8988T (cell line): ENCODE measurements at regions not wholly inside any gene's neighbourhood (a gene's known extent, or its start where the extent isn't known, plus 50 kb on each side); places are given as distances from the start of the nearest gene placed in this dataset.
"Not testable (repeated sequence)": the region's sequence is repeated elsewhere in the genome, so short reads cannot be mapped to it uniquely, and the experiment has no call there.

Source experiments
- DNase-seq: peaks from one replicate; pipeline ENCODE4 v3.0.0; 2011

DNA sequence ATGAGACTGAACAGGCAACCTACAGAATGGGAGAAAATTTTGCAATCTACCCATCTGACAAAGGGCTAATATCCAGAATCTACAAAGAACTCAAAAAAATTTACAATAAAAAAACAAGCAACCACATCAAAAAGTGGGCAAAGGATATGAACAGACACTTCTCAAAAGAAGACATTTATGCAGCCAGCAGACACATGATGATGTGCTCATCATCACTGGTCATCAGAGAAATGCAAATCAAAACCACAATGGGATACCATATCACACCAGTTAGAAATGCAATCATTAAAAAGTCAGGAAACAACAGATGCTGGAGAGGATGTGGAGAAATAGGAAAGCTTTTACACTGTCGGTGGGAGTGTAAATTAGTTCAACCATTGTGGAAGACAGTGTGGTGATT is 51.7 kb upstream of the PAXBP1 start:
- DNase-seq = not testable (repeated sequence)

DNA sequence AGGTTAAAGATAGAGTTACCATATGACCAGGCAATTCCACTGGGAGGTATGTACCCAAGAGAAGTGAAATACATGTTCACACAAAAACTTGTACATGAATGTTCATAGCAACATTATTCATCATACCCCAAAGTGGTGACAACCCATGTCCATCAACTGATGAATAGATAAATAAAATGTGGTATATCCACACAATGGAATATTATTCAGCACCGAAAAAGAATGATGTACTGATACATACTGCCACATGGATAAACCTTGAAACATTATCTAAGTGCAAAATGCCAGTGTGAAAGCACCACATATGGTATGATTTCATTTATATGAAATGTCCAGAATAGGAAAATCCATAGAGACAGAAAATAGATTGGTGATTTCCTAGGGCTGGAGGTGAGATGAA is 53.4 kb upstream of the PAXBP1 start:
- no peak for DNase-seq

DNA sequence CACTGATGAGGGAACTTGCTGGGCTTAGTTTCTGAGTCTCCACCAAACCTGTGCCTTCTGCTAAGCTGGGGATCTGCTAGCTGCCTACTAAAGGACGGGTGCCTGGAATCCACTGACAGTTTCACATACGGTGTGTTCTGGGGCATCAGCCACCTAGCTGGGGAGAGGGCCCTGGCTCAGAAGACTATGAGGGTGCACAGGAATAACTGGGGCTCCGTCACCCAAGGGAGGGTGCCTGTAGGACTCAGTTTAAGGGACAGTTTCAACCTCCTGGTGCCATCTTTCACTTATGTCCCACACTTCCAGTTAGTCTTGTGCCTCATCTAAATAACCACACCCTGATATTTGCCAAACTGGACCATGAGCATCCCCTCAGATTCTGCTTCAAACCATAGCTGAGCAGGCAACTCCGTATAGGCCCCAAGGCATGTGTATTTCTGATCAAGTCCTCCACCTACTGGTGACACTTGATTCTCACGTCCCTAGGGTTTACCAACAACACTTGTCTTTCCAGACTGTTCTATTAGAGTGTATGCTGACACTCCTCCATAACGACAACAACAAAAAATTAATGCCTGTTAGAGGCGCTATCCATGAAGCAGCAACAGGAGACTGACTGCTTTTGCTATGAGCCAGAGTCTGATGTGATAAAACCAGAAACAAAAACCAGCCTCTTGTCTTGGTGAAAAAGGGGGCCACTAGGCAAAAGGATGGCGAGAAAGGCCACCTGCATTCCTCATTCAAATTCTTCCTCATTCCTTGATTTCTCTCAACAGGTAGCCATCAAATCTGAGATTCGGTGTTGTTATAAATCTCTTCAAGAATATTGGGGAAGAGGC is 55.0 kb upstream of the PAXBP1 start:
- DNase-seq = peak; percentile 18

DNA sequence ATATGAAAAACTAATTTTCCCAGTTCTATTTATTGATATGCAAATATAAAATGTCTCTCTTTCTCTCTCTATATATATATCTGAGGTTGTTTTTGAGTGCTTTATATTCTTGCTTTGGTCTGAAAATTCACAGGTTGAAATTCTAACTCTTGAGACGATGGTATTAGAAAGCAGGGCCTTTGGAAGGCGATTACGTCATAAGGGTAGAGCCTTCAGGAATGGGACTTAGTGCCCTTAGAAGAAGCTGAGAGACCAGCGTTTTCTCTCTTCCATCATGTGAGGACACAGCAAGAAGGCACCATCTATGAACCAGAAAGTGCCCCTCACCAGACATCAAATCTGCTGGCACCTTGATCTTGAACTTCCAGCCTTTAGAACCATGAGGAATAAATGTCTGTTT is 57.4 kb upstream of the PAXBP1 start:
- DNase-seq = no peak

DNA sequence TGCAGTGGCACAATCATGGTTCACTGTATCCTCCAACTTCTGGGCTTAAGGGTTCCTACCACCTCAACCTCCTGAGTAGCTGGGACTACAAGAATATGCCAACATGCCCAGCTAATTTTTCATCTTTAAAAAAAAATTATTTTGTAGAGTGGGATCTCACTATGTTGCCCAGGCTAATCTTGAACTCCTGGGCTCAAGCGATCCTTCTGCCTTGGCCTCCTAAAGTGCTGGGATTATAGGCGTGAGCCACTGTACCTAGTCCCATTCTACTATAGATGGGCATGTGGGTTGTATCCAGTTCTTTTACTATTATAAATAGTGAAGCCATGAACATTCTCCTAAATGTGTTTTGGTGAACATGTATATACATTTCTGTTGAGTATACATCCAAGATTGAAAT is 57.9 kb upstream of the PAXBP1 start:
- DNase-seq = no peak

DNA sequence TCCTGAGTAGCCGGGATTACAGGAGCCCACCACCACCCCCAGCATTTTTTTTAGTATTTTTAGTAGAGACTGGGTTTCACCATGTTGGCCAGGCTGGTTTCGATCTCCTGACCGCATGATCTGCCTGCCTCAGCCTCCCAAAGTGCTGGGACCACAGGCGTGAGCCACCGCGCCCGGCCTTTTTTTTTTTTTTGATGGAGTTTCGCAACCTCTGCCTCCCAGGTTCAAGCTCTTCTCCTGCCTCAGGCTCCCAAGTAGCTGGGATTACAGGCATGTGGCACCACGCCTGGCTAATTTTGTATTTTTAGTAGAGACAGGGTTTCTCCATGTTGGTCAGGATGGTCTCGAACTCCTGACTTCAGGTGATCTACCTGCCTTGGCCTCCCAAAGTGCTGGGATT is 60.2 kb upstream of the PAXBP1 start:
- not testable (repeated sequence) for DNase-seq

DNA sequence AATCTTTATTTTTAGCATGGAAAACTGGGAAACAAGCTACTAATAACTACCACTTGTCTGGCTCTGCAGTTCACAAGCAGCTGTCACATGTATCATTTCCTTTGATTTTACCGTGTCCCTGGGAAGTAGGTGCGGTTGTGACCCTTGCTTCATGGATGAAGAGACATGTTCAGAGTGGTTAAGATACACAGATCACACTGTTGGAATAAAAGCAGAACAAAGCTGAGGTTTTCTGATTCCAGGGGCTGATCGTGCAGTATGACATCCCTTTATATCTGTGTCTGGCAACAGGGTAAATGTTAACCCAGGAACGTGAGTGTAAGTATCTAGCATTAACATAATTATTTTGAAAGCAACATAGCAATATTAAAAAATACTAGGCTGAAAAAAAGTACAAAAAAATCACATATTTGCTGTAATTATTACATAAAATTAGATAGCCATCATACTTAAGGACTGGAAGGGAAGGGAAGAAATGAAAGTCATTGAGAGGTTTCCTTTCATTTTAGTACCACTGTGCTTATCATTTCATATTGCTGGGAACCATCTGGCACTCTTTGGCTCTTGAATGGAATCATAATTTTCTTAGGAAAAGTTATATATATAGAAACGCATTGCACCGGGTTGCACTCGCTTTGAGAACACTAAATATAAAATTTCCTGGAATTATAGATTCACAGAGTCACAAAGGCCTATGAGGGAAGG is 62.8 kb upstream of the PAXBP1 start:
- no peak for DNase-seq

DNA sequence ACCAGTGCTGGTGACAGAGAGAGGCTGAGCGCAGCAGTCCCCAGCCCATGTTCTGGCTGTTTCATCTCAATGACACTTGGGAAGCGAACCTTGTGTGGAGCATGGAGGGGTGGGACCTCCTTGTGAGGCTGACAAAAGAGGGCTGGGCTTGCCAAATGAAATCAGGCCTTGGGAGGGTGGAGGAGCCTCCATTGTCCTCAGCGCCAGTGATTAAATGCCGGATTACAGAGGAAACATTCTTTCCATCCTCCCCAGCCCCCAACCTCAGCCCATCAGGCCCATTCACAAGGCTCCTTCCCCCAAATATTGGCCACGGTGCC is 63.3 kb upstream of the PAXBP1 start:
- no peak for DNase-seq

DNA sequence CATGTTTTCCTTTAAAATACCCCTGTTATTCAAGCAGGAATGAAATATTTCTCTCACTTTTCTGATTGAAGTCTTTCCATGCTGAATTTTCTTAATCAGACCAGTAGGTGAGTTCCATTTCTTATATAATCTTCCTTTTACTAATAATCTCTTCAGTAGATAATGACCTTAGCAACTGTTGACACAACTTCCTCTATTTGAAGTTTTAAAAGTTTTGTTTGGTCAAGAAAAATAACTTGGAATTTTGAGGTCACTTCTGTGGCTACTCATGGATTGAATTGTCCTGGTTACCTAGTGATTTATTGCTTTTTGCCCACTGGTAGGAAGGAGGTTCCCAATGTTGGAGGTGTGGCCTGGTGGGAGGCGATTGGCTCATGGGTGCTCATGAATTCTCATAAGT is 70.6 kb upstream of the PAXBP1 start:
- no peak for DNase-seq

DNA sequence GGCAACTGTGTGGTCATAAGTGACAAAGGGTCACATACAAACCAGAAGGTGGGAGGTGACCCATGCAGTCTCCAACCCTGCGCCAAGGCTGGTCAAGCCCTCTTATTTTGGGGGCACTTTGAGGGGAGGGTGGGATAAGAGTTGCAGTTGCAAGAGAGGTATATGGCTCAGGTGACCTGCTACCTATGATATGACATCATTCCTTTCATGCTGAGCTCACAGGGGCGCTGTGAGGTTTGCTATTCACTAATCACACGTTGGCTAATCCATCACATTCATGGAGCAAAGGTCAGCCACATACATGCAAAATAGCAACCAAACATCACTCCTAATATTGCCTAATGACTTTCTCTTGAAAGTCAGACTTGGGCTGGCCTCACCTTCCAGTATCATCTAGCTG is 72.0 kb upstream of the PAXBP1 start:
- no peak for DNase-seq

DNA sequence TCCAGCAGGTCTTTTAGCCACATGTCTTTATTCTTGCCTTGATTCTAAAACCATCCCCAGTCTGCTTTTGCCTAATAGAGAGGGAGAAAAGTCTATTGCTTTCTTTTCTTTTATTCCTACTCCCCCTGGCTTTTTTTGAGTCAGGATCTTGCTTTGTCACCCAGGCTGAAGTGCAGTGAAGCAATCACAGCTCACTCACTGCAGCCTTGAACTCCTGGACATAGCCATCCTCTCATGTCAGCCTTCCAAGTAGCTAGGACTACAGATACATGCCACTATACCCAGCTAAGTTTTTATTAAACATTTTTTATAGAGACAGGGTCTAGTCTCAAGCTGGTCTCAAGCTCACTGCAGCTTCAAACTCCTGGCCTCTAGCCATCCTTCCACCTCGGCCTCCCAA is 72.5 kb upstream of the PAXBP1 start:
- no peak for DNase-seq

DNA sequence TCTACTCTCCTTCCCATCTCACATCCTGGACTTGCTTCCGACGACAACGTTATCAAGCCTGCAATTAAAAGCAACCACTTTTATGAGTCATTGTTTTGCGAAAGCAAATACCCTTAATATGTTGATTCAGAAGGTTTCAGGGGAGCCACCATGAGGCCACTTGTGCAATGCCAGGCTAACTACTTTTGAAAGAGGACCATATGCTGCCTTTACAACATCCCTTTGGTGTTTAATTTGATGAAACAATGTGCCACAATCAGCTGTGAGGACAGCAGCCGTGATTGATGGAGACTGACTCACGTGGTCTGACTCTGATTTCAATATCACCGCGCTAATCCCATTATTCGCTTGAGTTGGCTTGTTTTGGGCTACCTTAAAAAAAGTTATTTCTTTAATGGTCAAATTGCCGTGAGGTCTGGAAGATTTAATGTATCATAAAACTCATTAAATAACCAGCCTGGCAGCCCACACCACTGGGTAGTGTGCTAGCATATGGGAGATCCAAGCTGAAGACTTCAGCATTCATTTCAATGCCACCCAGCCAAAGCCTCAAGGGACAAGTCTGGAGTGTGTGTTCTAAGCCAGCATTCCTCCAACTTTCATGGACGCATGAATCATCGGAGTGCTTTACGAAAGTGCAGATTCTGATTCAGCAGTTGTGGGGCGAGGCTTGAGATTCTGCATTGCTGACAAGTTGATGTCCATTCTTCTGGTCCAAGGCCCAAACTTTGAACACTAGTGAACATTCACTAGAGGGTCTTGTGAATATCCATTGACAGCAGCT is 73.3 kb upstream of the PAXBP1 start:
- no peak for DNase-seq

DNA sequence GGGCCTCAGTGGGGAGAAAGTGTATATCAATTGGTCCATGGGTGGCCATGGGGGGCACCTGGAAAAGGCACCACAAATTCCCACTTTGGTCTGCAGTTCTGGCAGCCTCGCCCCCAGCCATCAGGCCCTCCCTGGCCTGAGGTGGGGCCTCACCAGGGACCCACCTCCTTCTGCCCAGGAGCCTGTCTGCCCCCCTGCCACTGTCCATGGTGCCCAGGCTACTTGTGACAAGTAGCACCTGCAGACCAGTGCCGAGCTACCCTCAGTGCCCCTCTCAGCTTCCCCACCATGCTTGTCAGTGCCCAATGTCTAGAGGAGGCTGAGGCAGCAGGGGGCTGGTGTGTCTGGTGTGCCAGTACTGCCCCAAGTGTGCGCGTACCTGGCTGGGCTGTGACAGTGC is 87.1 kb upstream of the PAXBP1 start:
- no peak for DNase-seq

DNA sequence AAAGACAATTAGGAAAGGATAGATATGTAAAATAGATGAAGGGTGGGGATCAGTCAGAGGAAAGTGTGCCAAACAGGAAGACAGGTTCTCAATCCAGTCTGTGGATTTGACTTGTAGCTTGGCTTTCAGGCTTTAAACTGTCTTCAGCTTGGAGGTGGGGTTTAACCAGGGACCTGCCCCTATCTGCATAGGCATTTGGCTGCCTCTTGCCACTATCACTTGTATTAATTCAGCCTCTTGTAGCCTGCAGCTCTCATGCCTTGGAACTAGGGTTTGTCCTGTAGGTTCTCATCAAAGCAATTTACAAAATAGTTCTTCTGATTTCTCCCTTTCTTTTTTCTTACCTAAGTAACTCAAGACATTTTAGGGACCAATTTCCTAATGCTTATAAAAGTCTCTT is 88.8 kb upstream of the PAXBP1 start:
- no peak for DNase-seq

DNA sequence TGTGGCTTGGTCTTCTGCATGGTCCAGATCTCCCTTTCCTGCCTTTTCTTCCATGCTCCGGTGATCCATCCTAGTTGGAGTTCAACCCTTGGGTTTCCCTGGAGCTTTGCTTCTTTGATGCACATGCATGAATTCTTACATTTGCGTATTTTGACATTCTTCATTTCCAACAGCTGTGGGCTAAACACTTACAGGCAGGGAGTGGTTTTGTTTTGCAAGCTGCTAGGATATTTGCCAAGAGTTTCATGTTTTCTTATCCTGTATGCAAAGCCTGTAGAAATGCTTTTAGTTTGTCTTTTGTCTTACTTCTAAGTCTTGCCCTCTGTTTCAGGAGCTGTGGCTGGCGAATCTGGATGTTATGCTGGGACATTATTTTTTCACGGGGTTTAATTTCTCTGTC is 90.3 kb upstream of the PAXBP1 start:
- DNase-seq = no peak

DNA sequence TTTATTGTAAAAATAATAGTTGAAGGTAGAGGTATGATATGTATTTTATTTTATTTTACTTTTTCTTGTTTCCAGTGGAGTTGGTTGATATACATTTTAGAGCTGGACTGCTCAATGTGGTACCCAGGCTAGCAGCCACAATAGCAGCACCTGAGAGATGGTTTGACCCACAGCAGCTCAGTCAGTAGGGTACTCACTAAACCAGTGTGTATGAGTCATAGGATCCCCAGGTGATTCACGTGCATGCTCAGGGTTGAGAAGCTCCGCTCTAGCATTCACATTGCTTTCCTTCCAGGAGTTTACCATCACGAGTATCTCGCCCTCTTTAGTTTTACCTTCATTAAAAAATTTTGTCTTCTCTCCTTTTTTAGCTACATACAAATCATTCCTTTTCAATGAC is 96.0 kb upstream of the PAXBP1 start:
- no peak for DNase-seq

DNA sequence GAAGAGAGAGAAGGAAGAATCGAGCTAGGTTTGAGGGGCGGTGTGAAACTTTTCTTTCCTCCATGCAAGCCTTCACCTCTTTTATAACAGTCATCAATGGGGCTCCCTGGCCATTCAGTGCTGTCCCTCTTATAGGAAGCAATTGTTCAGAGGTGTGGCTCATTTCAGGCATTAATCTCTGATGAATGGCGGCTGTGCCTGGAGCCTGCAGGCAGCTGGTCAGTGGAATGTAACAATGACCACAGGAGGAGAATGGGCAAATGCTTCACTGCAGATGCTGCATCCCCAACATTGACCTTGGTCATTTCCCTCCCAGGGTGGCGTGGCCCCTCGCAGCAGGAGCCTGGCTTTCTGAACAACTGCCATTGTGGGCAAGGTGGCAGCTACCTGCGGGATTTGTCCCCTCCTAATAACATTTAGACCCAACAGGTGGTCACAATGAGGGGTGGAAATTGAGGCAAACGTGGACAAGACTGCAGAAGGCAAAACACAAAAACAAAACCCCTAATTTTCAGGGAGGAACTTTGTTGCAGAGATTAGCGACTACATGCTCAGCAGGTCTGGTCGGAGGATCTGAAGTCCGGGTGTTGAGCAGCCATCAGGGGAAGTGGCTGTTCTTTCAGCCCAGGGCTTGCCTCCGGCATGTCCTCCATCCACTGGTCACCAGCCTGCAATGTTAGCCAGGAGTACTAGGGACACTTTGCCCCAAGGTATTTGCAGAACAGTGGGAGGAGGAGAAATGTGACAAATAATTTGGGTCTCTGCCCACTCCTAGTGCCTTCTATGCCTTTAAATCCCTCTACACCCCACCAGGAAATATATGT is 97.3 kb upstream of the PAXBP1 start:
- DNase-seq = no peak

DNA sequence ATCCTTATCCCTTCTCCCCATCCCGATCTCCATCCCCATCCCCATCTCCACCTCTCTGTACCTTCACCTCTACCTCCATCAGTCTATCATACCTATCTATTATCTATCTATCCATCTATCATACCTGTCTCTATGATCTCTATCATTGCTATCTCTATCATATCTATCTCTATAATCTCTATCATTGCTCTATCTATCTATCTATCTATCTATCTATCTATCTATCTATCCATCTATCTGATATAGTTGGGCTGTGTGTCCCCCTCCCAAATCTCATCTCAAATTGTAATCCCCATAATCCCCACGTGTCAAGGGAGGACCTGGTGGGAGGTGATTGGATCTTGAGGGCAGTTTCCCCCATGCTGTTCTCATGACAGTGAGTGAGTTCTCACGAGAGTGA is 97.9 kb upstream of the PAXBP1 start:
- DNase-seq = no peak

DNA sequence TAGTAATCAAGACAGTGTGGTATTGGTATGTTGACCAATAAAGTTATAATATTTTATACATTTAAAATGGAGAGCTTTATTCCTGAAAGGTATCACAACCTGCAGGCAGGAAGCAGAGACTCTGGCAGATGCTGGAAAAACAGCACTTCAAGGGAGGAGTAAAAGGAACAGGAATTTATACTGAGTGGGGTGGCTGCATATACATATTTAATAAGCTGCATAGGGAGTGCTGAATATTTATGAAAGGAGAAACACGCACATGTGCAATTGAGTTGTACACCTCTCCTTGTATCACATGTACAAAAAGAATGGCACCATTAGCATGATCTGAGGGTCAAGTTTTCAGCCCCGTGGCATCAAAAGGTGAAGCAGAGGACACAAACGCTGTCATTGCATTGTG is 104.9 kb upstream of the PAXBP1 start:
- DNase-seq = no peak

DNA sequence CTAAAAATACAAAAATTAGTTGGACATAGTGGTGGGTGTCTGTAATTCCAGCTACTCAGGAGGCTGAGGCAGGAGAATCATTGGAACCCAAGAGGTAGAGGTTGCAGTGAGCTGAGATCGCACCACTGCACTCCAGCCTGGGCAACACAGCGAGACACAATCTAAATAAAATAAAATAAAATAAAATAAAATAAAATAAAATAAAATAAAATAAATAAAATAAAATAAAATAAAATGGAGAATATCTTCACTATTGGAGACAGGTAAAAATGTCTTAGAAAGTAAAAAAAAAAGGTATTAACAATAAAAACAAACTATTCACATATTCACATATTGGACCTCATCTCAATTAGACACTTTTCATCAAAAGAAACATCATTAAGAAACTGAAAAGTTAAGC is 106.3 kb upstream of the PAXBP1 start:
- not testable (repeated sequence) for DNase-seq

DNA sequence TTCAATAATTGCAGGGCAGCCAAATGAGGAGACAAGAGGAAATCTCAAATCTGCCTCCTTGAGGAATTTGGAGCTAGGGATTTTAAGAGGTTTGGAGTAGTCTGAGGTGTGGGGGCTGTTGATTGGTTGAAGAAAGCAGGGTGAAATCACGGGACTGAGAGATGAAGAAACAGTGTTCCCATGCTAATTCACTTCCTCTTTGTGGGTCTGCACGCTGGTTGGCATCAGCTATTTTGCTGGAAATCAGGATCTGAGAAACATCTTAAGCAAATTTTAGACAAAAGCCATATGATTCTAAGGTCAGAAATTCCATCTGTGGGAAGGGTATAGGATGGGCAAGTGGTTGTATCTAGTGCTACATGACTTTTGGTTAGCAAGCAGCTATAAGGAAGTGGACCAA is 107.1 kb upstream of the PAXBP1 start:
- no peak for DNase-seq

DNA sequence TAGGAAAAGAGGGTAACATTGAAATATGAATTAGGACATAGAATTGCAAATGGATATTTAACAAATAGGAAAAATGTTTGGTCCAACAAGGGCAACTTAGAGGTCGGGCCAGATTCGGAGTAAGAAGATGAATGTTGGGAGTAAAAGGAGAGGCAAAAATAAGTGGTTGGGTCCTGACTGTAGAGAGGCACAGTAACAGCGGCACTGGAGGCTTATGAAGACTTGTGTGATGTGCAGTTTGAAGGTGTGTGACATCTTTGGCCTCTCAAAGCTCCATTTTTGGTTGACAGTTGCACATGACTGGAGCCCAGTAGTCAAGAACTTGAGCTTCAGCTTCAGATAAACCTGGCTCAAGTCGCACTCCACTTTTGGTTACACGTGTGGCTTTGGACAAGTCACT is 109.9 kb upstream of the PAXBP1 start:
- DNase-seq = no peak

DNA sequence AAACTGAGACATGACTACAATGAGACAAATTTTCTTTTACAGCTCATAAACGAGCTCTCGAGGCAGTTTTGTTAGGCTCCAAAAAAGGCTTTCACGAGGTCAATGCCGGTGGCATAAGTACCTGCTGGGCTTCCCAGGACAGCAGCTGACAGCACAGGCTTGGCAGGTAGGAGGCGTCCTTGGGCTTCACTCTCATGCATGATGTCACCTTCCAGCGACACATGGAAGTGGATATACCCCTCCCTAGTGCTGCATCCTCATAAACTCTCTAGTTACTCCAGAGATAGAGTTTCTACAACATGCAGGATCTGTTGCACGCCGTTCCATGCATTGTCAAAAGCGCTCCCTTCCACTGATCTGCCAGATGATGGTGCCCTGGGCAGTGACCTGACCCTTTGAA is 112.5 kb upstream of the PAXBP1 start:
- no peak for DNase-seq
